Activated CD4-positive, alpha-beta T cell treated with anti-CD3 and anti-CD28 coated beads, Interleukin-2, amount 10 ng/mL, durations not matched to agents 24 days and 14 days (primary cell): ENCODE measurements at regions not wholly inside any gene's neighbourhood (a gene's known extent, or its start where the extent isn't known, plus 50 kb on each side); places are given as distances from the start of the nearest gene placed in this dataset.

Experiments
- DNase-seq: peaks from one replicate; pipeline ENCODE4 v3.0.0; 2022
- H3K27ac Mint-ChIP-seq: one replicate; pipeline ENCODE4 v1.8.0; 2022; ENCODE audit warnings: mild to moderate bottlenecking, mixed read lengths
- H3K27me3 Mint-ChIP-seq: one replicate; pipeline ENCODE4 v1.8.0; 2022; ENCODE audit warnings: mixed read lengths
- H3K36me3 Mint-ChIP-seq: one replicate; pipeline ENCODE4 v1.8.0; 2022; ENCODE audit warnings: low read depth, mild to moderate bottlenecking, mixed read lengths
- H3K4me1 Mint-ChIP-seq: one replicate; pipeline ENCODE4 v1.8.0; 2021; ENCODE audit warnings: mixed read lengths
- H3K4me3 Mint-ChIP-seq: one replicate; pipeline ENCODE4 v1.8.0; 2022; ENCODE audit warnings: mild to moderate bottlenecking, moderate library complexity, mixed read lengths
- H3K9me3 Mint-ChIP-seq: one replicate; pipeline ENCODE4 v1.8.0; 2021; ENCODE audit warnings: mixed read lengths
- intact Hi-C: fragments of 100-400 bp; cut with micrococcal nuclease; formaldehyde crosslinking; loops from one replicate; pipeline ENCODE4 v1.15.1; 2023

- no peaks in the 10 kb centered on the region for H3K9me3 Mint-ChIP-seq
- intact Hi-C loops, result no loop called here
- H3K4me1 Mint-ChIP-seq, result no peaks in the 10 kb centered on the region
- no peak overlapping the region for H3K4me3 Mint-ChIP-seq
- H3K27me3 Mint-ChIP-seq, result peaks cover 8% of the 10 kb centered on the region
- no peak for DNase-seq
- no peak overlapping the region for H3K27ac Mint-ChIP-seq
- no peaks in the 10 kb centered on the region for H3K36me3 Mint-ChIP-seq
Measured at GRCh38 chr12:61857968-61858367, 402.2 kb upstream of the USP15 start.

DNA sequence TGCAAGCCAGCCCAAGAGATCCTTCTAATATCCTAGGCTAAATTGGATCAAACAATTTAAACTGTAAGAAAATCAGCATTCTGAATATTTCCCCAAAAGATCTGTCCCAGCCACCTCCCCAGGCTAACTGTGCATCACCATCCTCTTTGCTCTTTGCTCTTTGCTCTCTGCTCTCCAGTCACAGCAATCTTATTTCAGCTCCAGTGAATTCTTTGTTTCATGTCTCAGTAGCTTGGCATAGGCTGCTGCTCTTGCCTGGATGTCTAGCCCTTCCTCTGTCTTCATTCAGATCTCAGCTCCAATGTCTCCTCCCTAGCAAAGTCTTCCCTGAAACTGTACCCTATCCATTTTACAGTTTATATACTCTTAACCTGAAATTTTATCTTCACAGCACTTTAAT, 399.8 kb upstream of the USP15 start:
- Mint-ChIP-seq H3K4me3 (no peak overlapping the region), H3K4me1 (no peaks in the 10 kb centered on the region), H3K36me3 (no peaks in the 10 kb centered on the region), H3K27ac (no peak overlapping the region), H3K27me3 (peaks cover 7% of the 10 kb centered on the region), H3K9me3 (no peaks in the 10 kb centered on the region)
- DNase-seq, result no peak
- intact Hi-C loops, result no loop called here

DNA sequence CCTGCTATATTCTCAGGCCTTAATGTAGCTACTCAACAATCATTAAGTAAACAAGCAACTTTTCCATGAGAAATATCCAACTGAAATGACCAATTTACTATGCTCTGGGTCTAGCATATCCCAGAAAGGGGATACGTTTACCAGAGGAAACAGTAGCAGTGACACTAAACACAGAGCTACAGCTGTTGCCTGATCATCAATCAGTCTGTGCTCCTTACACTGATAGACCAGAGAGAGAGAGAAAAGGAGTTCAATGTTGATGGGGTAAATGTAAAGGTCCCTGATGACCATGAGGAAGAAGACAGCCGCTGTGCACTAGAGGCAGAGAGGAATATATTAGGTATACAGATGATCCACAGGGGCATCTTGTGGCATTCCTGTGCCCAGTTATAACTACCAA, 397.2 kb upstream of the USP15 start:
- Mint-ChIP-seq H3K27me3 (peaks cover 9% of the 10 kb centered on the region), H3K36me3 (no peaks in the 10 kb centered on the region), H3K9me3 (no peaks in the 10 kb centered on the region), H3K4me3 (no peak overlapping the region), H3K27ac (no peak overlapping the region), H3K4me1 (no peaks in the 10 kb centered on the region)
- intact Hi-C loops, result no loop called here
- DNase-seq, result no peak

- no peak overlapping the region for H3K4me3 Mint-ChIP-seq
Measured at GRCh38 chr12:61863811-61864210, 396.4 kb upstream of the USP15 start.

DNA sequence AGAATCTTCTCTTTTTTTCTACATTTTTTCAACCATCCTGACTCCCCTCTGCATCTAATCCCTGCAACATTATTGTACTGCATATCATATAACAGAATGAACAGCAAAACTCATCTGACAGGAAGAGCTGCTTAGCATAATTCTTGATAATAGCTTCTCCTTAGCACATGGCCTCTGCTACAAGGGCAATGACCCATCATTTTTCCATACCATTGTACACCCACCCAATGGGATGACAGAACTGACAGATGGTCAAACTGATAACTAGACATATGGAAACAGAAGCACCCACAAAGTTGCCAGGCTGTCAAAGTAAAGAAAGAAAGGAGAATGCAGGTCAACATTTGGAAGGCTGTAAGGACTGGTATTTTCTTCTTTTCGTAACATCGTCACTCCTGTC, 390.4 kb upstream of the USP15 start:
- Mint-ChIP-seq H3K27me3 (peaks cover 8% of the 10 kb centered on the region), H3K36me3 (no peaks in the 10 kb centered on the region), H3K4me1 (no peaks in the 10 kb centered on the region), H3K9me3 (no peaks in the 10 kb centered on the region), H3K27ac (no peak overlapping the region), H3K4me3 (no peak overlapping the region)
- intact Hi-C loops, result no loop called here
- DNase-seq, result no peak

More at GRCh38 chr12:61863811-61864210, 396.4 kb upstream of the USP15 start:
- Mint-ChIP-seq H3K36me3 (no peaks in the 10 kb centered on the region), H3K27me3 (peaks cover 9% of the 10 kb centered on the region), H3K4me1 (no peaks in the 10 kb centered on the region), H3K27ac (no peak overlapping the region), H3K9me3 (no peaks in the 10 kb centered on the region)
- intact Hi-C loops, result no loop called here
- DNase-seq, result no peak

- H3K27ac Mint-ChIP-seq, result no peak overlapping the region
- DNase-seq, result peak; percentile 70
- intact Hi-C loops, result no loop called here
Measured at GRCh38 chr12:61870658-61871484, 389.3 kb upstream of the USP15 start.

DNA sequence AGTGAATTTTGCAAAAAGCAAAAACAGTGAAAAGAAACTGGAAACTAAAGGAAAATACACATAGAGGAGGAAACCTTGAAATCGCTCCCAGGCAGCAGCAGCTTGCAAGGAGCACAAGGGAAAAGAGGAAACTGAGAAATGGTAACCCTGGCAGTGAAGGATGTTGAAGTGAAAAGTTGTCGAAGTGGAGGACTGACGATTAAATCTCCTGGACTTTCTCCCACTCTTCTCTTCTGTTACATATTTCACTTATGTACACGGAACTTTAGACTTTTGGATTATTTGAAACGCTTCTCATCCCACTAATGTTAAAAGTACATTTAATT, 388.8 kb upstream of the USP15 start:
- H3K27ac Mint-ChIP-seq, result no peak overlapping the region
- no peaks in the 10 kb centered on the region for H3K9me3 Mint-ChIP-seq
- peaks cover 6% of the 10 kb centered on the region for H3K27me3 Mint-ChIP-seq
- DNase-seq, result no peak
- intact Hi-C loops, result no loop called here
- H3K36me3 Mint-ChIP-seq, result no peaks in the 10 kb centered on the region
- H3K4me3 Mint-ChIP-seq, result no peak overlapping the region
- no peaks in the 10 kb centered on the region for H3K4me1 Mint-ChIP-seq

More at GRCh38 chr12:61870658-61871484, 389.3 kb upstream of the USP15 start:
- Mint-ChIP-seq H3K36me3 (no peaks in the 10 kb centered on the region), H3K27me3 (peaks cover 4% of the 10 kb centered on the region), H3K9me3 (no peaks in the 10 kb centered on the region), H3K4me3 (no peak overlapping the region), H3K4me1 (no peaks in the 10 kb centered on the region)

DNA sequence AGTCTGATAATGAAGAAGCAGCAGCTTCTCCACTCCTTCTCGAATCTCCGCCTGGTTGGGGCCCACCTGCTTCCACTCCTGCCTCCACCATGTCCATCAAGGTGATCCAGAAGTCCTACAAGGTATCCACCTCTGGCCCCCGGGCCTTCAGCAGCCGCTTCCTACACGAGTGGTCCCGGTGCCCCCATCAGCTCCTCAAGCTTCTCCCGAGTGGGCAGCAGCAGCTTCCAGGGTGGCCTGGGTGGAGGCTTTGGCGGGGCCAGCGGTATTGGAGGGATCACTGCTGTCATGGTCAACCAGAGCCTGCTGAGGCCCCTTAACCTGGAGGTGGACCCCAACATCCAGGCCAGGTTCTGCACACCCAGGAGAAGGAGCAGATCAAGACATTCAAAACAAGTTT, 381.0 kb upstream of the USP15 start:
- Mint-ChIP-seq H3K9me3 (no peaks in the 10 kb centered on the region), H3K27me3 (peaks cover 7% of the 10 kb centered on the region), H3K36me3 (no peaks in the 10 kb centered on the region), H3K27ac (no peak overlapping the region), H3K4me1 (no peaks in the 10 kb centered on the region), H3K4me3 (no peak overlapping the region)
- no peak for DNase-seq
- intact Hi-C loops, result no loop called here

DNA sequence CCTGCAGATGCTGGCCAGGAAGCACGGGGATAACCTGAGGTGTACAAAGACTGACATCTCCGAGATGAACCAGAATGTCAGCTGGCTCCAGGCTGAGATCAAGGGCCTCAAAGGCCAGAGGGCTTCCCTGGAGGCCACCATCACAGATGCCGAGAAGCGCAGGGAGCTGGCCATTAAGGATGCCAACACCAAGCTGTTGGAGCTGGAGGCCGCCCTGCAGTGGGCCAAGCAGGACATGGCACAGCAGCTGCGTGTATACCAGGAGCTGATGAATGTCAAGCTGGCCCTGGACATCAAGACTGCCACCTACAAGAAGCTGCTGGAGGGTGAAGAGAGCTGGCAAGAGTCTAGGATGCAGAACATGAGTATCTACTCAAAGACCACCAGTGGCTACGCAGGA, 380.0 kb upstream of the USP15 start:
- DNase-seq, result no peak
- intact Hi-C loops, result no loop called here
- H3K9me3 Mint-ChIP-seq, result no peaks in the 10 kb centered on the region
- peaks cover 9% of the 10 kb centered on the region for H3K27me3 Mint-ChIP-seq
- no peak overlapping the region for H3K27ac Mint-ChIP-seq
- H3K4me3 Mint-ChIP-seq, result no peak overlapping the region
- no peaks in the 10 kb centered on the region for H3K4me1 Mint-ChIP-seq
- no peaks in the 10 kb centered on the region for H3K36me3 Mint-ChIP-seq

DNA sequence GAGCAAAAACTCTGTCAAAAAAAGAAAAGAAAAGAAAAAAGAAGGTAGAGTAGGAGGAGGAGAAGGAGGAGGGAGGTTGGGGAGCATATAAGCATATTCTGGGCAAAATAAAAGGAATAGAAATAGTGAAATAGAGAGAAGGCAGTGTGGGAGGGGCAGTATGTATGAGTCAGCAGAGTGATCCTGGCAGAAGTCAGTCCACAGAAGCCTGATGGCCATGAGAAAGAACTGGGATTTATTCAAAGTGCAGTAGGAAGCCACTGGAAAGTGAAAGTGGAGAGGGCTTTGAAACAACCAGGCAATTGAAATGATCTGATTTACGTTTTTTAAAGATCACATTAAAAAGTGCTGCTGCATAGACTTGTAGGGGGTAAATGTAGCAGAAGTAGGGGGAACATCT, 368.6 kb upstream of the USP15 start:
- Mint-ChIP-seq H3K27ac (no peak overlapping the region), H3K4me3 (no peak overlapping the region), H3K27me3 (no peaks in the 10 kb centered on the region), H3K36me3 (no peaks in the 10 kb centered on the region), H3K4me1 (no peaks in the 10 kb centered on the region), H3K9me3 (no peaks in the 10 kb centered on the region)
- no peak for DNase-seq
- intact Hi-C loops, result no loop called here

DNA sequence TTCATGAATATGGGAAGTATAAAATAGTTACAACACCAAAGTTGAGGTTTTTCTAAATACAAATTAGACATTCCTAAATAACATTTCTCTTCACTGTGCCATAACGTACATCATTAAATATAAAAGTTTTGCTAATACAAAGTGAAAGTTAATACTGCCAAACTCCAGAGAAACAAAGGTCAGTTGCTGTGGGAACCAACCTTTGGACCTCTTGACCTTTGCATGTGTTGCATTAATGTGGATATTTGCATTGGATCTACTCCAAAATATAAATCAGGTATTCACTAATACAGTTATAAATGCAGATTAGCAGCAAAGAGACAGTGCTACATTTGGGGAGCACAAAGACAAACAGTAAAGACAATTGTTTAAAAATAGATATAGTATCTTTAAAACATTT, 366.0 kb upstream of the USP15 start:
- Mint-ChIP-seq H3K36me3 (no peaks in the 10 kb centered on the region), H3K4me3 (no peak overlapping the region), H3K9me3 (no peaks in the 10 kb centered on the region), H3K27me3 (no peaks in the 10 kb centered on the region), H3K27ac (no peak overlapping the region), H3K4me1 (no peaks in the 10 kb centered on the region)
- no peak for DNase-seq
- intact Hi-C loops, result no loop called here

GRCh38 chr12:61896436-61896835, 363.8 kb upstream of the USP15 start:
- intact Hi-C loops, result no loop called here
- no peak overlapping the region for H3K4me3 Mint-ChIP-seq

GRCh38 chr12:61902403-61902802, 357.8 kb upstream of the USP15 start:
- H3K36me3 Mint-ChIP-seq, result no peaks in the 10 kb centered on the region
- no peak overlapping the region for H3K27ac Mint-ChIP-seq
- intact Hi-C loops, result no loop called here
- peaks cover 4% of the 10 kb centered on the region for H3K9me3 Mint-ChIP-seq
- DNase-seq, result no peak
- H3K4me1 Mint-ChIP-seq, result no peaks in the 10 kb centered on the region
- H3K27me3 Mint-ChIP-seq, result no peaks in the 10 kb centered on the region
- H3K4me3 Mint-ChIP-seq, result no peak overlapping the region

More at GRCh38 chr12:61896436-61896835, 363.8 kb upstream of the USP15 start:
- Mint-ChIP-seq H3K27me3 (no peaks in the 10 kb centered on the region), H3K27ac (no peak overlapping the region), H3K36me3 (no peaks in the 10 kb centered on the region), H3K9me3 (no peaks in the 10 kb centered on the region), H3K4me1 (no peaks in the 10 kb centered on the region)
- no peak for DNase-seq

DNA sequence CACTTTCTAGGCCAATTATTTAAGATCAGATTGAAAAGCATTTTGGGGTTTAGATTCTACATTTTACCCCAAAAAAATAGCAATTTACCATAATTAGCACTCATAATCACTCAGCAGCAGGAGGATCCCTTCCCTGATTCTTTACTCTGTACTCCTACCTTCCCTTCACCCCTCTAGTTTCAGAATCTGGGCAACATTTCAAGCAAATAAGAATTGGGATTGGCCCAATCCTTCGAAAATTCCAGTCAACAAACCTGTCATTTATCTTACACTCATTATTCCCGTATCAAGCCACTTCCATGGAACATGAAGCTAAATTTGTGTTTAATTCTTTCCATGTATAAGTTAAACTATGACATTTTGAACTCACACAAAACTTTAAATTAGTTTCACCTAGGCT, 349.1 kb upstream of the USP15 start:
- no peak for DNase-seq
- Mint-ChIP-seq H3K27ac (no peak overlapping the region), H3K36me3 (no peaks in the 10 kb centered on the region), H3K4me1 (no peaks in the 10 kb centered on the region), H3K9me3 (no peaks in the 10 kb centered on the region), H3K27me3 (no peaks in the 10 kb centered on the region), H3K4me3 (no peak overlapping the region)
- intact Hi-C loops, result no loop called here

DNA sequence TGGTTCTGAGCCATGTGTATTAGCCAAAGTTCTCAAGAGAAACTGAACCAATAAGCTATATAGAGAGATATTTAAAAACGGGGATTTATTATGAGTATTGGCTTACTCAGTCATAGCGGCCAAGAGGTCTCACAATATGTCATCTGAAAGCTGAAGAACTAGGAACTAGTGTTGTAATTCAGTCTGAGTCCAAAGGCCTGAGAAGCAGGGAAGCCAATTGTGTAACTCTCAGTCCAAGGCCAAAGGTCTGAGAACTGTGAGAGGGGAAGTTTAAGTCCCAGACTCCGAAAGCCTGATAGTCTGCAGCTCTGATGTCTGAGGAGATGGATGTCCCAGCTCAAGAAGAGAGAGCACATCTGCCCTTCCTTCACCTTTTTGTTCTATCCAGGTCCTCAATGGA, 344.8 kb upstream of the USP15 start:
- Mint-ChIP-seq H3K4me3 (no peak overlapping the region), H3K27ac (no peak overlapping the region), H3K9me3 (no peaks in the 10 kb centered on the region), H3K27me3 (no peaks in the 10 kb centered on the region), H3K4me1 (no peaks in the 10 kb centered on the region), H3K36me3 (no peaks in the 10 kb centered on the region)
- no peak for DNase-seq
- intact Hi-C loops, result no loop called here
